GM18907 (cell line): ENCODE measurements at regions not wholly inside any gene's neighbourhood (a gene's known extent, or its start where the extent isn't known, plus 50 kb on each side); places are given as distances from the start of the nearest gene placed in this dataset.

ENCODE experiments used
- ATAC-seq: cut with Tn5 transposase; IDR thresholded peaks from one replicate; pipeline ENCODE4 v1.9.1; 2021; ENCODE audit warnings: mild to moderate bottlenecking, moderate library complexity; ENCODE audit not compliant: unreplicated experiment

DNA sequence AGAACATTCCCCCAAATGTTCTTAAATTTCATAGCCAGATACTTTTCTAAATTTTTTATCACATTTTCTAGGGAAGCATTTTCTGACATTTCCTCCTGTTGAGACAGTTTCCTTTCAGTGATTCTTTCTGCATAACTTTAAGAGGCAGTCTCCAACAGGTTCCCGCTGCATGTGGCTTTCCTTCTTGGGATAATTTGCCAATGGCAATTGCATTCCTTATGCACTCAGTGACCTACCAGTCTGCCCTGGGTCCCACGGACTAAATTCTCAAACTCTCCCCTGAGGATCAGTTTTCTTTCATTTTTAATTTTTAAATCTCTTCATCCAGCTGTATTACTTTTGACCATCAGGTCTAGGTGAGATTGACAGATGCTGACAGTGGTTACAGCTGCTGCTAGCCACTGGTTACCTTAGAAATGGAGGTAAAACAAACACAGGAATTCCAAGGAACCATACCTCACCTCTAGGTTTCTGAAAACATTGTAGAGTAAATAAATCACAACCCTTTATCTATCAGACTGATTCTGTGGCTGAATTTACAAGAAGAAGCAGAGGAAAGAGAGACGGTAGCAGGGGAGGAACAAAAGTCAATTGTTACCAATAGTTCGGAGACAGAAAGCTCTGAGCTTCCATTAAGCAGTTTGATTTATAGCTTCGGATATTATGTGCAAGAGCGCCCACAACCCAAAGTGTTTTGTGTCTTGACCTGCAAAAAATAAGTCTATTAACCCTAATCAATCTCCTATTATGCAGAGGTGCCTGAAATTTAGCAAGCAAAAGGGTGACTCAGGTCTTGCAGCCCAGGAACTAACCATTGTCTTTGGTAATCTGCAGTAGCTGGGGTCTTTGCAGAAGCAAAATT, 216.0 kb downstream of the PMP22 start:
- ATAC-seq: no peak

DNA sequence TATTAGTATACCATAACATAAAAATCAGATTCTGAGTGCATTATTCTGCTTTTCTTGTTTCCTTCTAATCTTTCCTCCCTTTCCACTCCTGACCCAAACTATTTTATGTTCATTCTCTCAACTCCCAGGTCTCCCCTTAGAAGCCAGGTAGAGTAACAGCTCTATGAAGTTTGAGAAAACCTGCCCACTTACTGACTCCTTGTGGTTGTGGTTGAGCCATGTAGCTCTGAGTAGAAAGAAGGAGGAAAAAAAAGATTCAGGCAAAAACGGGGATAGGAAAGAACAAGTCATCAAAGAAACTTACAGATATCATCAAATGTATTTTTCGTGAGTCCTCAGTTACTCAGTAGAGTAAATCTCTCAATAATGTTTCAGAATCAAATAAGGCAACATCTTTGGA, 216.7 kb downstream of the PMP22 start:
- ATAC-seq: no peak

DNA sequence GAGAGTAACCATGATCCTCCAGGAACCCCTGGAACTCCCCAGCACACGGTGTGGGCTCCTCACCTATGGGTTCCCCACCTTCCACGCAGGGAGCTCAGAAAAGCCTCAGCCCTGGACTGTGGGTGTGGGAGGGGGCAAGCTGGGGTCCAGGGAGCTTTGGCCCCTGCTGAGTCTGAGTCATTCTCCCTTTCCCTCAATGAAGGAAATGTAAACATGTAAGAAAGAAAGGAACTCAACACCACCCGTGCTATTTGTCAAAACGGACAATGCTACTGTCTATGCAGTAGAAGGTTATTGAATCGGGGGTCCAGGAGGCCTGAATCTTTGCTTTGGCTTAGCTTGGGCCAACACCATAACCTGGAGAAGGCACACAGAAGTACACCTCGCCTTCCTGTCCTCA, 222.8 kb downstream of the PMP22 start:
- ATAC-seq: no peak

DNA sequence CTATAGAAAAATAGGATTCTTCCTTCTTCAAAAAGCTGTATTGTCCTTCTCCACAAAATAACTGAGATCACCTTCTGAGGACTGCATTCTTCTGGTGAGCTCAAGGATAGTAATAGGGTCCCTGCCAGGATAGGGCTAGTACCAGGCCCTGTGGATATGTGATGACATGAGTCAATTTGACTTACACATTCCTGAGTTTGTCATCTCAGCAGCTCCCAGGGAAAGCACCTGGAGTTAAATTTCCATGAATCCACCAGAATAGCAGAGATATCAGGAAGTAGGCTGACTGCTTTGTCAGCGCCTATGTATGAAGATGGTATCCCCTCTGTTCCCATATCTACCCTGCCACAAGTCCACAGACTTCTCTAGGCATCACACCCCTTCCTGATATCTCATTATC, 225.8 kb downstream of the PMP22 start:
- ATAC-seq: no peak

DNA sequence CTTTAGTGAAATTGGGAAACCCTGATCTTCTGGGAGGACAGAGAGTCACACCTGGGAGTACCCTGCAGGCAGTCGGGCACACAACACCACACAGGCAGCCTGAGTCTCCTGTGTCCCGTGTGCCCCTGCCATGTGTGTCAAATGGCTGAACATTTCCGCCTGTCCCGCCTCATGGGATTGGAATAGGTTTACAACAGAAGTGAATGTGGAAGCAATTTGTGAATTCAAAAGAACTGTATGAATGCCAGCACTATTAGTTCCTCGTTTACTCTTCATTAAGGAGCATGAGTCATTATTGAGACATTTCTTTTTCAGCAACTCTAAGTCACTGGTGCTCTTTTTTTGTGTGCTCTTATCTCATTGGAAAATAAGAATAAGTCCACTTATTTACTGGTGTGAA, 226.5 kb downstream of the PMP22 start:
- no peak for ATAC-seq

DNA sequence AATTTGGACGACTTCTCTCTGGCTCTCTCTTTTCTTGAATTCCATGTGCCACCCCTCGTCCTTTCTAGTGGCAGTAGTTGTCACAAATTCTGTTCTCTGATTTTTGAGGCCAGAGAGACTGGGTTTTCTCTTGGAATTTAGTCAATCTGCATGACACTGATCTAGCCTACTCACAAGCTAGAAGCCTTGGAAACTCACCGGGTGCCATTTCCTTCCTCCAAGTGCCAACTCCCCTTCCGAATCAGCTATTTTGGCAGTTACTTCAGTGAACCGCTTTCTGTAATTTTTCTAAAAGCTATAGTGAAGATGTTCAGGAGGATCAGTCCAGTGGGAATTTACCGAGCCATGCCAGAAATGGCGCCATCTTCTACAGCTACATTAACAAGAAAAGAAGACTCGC, 228.9 kb downstream of the PMP22 start:
- ATAC-seq: no peak

DNA sequence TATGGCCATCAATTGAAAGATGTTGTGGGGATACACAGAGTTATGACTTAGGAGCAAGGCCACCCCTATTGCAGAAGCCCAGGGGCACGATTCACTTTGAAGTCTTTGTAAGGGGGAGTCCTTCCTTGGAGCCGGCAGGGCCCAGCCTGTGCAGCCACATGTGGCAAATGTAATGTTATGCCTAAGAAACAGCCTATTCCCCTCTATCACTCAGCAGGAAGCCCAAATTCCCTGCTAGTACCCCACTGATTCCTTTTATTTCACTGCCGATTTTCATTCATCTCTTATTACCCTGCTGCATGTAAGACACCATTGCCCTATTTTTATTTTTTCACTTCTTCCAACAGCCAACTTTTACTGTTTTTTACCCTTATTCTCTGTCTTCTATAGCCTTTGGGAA, 233.2 kb downstream of the PMP22 start:
- ATAC-seq: no peak

DNA sequence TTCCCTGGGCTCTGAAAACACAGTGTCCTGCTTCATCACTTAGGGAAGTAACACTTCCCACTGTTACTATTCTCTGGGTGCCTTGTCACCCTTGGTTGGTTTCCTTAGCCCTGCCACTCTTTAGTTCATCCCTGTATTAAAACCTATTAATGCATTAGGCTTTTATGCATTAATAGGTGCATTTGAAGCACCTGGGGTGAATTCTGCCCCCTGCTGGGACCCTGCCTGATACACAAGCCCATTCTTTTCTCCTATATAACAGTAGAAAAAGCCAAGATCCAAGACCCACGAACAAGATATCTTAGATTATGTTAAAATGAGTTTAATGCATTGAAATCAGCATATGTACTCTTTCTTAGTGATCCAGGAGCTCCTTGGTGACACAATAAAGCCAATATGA, 235.7 kb downstream of the PMP22 start:
- ATAC-seq: no peak

DNA sequence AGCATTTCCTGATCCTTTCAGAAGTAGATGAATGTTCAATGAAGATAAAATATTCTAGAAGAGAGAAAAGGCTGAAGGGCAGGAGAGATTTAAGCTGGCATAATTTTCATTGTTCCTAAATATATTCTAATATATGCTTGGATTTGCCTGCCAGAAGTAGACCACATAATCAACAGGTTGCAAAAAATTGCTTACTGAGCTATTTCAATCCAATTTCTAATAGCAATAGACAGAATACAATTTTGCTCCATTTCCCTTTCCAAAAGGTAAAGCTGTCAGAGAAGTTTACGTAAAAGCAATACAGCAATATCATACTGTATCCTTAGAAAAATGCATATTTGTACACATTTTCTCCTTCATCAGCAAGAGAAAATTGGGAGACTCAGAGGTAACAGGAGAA, 237.3 kb downstream of the PMP22 start:
- ATAC-seq: no peak

DNA sequence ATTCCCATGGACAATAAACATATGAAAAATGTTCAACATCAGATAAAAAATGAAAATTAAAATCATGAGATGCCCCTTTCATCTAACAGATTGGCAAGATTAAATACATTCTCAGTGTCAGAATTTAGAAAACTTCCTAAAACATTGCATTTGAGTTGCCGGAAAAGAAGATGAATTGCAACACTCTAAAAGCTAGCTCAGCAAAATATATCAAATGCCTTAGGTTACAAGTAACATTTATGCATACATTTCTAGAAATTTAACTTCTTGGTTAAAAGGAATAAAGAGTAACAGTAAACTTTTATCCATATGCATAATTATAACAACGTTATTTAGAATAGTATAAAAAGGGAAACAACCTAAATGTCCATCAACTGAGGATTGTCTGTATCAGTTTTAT, 239.0 kb downstream of the PMP22 start:
- no peak for ATAC-seq

DNA sequence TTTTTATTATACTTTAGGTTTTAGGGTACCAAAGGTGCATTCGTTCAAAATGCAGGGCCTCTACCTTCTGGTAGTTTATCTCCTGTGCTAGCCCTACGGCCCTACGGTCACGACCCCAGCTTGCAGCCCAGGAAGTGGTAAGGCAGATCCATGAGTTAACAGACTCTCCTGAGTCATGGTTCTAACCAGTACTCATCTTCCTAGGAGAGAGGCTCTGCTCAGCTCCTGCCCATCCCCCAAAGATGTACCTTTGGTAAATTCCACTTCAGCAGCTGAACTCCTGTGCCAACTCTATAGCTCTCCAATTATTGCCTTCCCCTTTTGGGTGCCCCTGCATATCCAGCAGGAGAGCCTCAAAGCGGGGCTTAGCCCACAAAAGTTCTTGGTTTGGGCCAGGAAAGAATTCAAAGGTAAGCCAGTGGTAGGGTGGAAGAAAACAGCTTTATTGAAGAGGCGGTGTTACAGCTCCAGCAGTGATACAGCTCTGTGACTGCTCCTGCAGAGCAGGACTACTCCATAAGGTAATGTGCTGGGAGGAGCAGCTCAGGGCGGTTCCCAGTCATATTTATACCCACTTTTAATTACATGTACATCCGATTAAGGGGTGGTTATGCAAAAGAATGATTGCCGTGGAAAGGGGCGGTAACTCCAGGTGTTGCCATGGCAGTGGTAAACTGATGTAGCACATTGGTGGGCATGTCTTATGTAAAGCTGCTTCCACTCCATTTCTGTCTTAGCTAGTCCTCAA, 241.4 kb downstream of the PMP22 start:
- no peak for ATAC-seq

DNA sequence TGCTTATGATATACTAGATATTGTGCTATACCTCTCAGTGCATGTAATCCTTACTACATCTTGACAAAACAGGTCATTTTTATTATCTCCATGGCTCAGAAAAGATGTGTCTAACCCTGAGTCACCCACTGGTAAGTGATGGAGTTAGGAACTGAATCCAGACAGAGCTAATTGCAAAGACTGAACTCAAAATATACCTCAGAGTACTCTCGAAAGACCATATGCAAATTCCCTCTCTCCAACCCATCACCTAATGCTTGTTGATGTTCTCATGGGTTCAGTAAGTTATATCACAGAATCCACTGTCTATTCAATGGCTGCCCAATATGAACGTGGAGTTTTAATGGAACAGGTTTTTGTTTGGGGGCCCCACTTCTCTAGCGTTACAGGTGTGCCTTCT, 246.0 kb downstream of the PMP22 start:
- no peak for ATAC-seq

DNA sequence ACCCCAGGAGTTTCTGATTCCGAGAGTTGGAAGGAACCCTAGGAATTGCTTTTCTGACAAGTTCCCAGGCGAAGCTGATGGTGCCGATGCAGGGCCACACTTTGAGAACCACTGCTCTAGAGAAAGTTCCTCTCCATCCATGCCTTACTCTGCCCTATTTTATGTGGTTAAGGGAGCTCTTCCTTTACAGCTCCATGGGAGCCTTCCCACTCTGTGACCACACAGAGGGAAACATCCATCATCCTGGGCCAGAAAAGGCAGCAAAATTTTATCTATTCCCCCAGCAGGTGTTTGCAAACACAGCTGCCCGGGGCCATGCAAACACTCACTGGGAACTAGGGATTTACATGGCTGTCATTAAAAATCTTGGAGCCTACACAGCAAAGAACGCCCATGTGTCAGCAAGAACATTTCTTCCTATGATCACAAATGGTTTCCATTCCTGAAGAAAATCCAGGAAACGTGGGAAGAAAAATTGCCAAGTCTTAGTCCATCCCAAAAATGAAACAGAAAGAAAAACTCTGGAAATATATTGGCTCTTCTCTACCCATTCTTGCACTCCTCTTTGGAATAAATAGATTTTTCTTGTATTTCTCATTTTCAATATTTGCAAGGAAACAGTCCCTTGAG, 252.7 kb downstream of the PMP22 start:
- ATAC-seq: no peak

DNA sequence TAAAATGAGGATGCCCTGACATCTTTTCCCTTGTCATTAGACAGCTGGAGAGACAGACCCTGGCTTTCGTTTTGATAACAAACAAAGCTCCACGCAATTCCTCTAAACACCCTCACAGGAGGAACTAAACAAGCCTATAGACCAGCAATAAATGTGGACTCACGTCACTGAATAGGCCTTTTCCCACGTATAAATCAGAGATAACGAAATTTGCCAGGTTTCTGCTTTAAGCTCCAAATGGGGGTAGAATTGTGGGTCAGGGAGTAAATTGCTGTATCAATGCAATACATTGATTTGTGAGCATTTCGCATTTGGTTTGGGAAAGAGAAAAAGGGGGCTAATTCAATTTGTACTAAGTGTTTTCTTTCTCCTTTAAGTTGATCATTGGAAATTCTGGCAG, 256.0 kb downstream of the PMP22 start:
- no peak for ATAC-seq

DNA sequence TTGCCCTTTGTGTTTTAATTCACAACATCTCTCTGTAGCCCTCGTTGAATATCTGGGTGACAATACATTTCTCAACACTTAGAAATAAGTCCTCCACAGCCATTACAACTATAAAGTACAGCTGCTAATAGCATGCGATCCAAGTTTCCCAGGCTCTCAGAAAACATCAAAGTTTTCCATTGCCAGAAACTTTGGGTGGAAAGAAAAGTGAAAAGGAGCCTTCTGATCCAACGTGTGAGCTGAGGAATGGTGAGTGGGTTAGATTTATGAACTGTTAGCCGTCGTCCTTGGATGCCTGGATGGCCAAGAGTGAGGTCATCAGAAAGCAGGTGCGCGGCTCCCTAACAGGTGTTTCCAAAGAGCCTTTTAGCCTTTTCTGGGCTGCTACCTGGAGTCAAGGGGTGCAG, 258.0 kb downstream of the PMP22 start:
- ATAC-seq: no peak

DNA sequence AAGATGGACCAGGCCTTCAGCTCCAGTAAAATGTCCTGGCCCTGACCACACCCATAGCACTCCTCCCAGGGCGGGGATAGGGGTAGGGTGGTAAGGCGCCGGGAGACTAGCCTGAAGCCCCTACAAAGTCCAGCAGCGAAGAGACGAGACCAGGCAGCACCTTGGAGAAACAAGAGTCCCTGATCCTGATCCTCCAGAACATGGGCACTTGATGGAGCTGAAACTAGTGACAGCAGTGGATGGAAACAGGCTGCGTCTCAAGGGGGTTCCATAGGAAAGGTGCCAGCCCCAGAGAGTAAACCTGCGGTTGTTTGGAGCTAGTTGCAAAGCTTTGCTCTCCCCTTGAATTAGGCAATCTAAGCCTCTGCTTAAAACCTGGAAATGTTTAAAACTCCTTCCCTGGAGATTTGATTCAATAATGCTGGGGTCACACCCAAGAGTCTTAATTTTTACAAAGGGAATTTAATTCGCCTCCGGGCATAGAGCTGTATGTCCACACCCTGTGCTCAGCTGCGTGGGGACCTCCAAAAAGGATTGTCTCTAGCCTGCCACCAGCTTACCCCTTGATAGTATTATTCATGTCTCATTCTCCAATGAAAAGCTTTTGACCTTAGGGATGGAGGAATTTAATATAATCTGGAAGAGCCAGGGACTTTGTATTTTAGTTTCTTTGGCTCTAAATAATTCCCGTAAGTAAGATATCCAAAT, 258.6 kb downstream of the PMP22 start:
- no peak for ATAC-seq

DNA sequence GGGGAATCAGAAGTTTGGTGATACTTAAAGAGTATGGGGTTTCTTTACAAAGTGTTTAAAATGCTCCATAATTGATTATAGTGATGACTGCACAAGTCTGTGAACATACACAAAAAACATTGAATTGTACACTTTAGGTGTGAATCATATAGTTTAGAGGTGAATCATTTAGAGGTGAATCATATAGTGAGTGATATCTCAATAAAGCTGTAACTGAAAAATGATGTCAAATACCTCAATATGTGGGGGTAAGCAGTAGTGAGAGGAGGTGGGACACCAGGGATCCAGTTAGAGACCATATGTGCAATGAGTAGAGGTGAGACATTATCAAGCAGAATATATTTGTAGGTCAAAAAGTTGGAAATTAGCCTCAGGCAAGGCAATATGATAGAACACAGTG, 264.5 kb downstream of the PMP22 start:
- no peak for ATAC-seq

DNA sequence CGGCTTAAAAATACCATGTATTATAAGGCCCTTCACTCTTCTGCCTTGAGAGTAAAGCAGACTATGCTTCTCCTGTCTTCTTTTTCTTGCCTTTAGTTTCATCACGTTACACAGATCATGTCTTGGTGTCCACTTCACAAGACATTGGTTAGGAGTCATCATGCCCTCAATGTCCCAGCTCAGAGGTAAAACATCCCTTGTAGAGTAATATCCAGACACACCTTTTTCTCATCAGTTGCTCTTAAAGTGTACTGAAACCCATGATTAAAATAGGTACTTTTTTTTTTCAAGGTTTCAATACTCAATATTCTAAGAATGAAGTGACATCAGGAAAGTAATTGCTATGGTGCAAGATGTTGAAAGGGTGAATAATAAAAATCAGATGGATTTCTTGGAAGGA, 267.8 kb downstream of the PMP22 start:
- ATAC-seq: no peak

DNA sequence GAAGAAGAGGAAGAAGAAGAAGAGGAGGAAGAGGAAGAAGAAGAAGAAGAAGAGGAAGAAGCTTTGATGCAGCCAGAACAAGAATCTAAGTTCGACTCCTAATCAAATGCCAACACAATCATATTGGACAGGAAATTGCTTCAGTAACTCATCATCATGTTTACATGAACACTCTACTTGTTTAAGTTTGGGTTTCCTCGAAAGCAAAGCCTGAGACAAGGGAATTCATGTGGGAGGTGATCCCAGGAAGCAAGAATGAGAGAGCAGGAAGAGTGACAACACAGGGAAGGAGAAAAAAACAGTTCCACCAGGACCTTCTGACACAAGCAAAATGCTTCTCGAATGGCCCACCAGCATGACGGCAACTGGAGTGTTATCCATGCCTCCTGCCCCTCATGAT, 279.0 kb downstream of the PMP22 start:
- ATAC-seq: no peak

DNA sequence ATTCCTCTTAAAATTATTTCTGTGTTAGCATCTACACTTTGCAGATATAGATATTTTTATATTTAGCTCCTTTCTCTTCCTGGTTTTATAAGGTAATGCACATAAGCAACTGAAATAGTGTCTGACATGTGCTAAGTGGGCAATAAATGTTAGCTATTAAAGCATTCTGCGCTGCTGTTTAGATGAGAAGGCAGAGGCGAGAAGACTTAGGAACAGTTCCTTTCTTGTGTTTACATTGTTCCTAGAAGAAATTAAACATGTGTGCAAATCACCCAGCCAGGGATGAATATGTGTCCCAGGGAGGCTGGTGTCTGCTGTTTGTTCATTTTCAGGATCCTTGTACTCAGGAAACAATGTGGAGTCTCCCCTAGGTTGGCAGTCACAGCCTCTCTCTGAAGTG, 292.3 kb downstream of the PMP22 start:
- no peak for ATAC-seq

DNA sequence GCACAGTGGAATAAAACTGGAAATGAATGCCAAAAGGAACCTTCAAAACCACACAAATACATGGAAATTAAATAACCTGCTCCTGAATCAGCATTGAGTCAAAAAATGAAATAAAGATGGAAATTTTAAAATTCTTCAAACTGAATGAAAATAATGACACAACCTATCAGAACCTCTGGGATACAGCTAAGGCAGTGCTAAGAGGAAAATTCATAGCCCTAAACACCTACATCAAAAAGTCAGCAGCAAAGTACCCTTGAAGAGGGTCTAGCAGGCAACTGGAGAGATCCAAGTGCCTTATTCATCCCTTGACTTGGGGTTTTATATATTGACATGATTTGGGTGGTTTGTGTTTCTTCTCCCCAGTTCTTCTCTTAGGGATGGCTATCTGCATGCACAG, 294.1 kb downstream of the PMP22 start:
- ATAC-seq: no peak
